ENCODE measurements at regions not wholly inside any gene's neighbourhood (a gene's known extent, or its start where the extent isn't known, plus 50 kb on each side); places are given as distances from the start of the nearest gene placed in this dataset.
A peak's percentile ranks its signal among the peaks of the same experiment; 100 is the strongest.

GRCh38 chr12:125956186-125956585 is 891.0 kb downstream of the AACS start:
- DNase-seq (ENCODE audit: low spot score), result no peak
- no peak for TF ChIP-seq CTCF (IDR thresholded peaks at IDR 0.05)
- no peak overlapping the region for H3K4me3 ChIP-seq
- no peak overlapping the region for H3K27ac ChIP-seq

GRCh38 chr12:125966641-125967040 is 901.4 kb downstream of the AACS start:
- no peak for TF ChIP-seq CTCF (IDR thresholded peaks at IDR 0.05)

GRCh38 chr12:125968413-125968812 is 903.2 kb downstream of the AACS start:
- TF ChIP-seq CTCF (IDR thresholded peaks at IDR 0.05), result no peak
- Histone ChIP-seq H3K27ac (no peak overlapping the region), H3K4me3 (no peak overlapping the region)
- no peak for DNase-seq (ENCODE audit: low spot score)

More at GRCh38 chr12:125966641-125967040, 901.4 kb downstream of the AACS start:
- no peak overlapping the region for H3K4me3 ChIP-seq
- no peak for DNase-seq (ENCODE audit: low spot score)
- no peak overlapping the region for H3K27ac ChIP-seq

- no peak for TF ChIP-seq CTCF (IDR thresholded peaks at IDR 0.05)
- no peak for DNase-seq (ENCODE audit: low spot score)
- Histone ChIP-seq H3K4me3 (no peak overlapping the region), H3K27ac (no peak overlapping the region)
These were observed 906.7 kb downstream of the AACS start for GRCh38 chr12:125971981-125972380.

- TF ChIP-seq CTCF (IDR thresholded peaks at IDR 0.05), result no peak
- H3K27ac ChIP-seq, result no peak overlapping the region
- H3K4me3 ChIP-seq, result no peak overlapping the region
- DNase-seq (ENCODE audit: low spot score), result no peak
These were observed 913.1 kb downstream of the AACS start for GRCh38 chr12:125978286-125978685.

- no peak overlapping the region for H3K4me3 ChIP-seq
- H3K27ac ChIP-seq, result no peak overlapping the region
- TF ChIP-seq CTCF (IDR thresholded peaks at IDR 0.05), result no peak
- no peak for DNase-seq (ENCODE audit: low spot score)
These were observed 916.5 kb downstream of the AACS start for GRCh38 chr12:125981610-125982253.

GRCh38 chr12:125983094-125983783 is 918.0 kb downstream of the AACS start:
- Histone ChIP-seq H3K27ac (no peak overlapping the region), H3K4me3 (peak overlapping the region; percentile 53)
- DNase-seq (ENCODE audit: low spot score), result no peak
- TF ChIP-seq CTCF (IDR thresholded peaks at IDR 0.05), result no peak

Data from coronary artery (tissue), 2 donors.